Lung (tissue), 11 donors: ENCODE measurements at regions not wholly inside any gene's neighbourhood (a gene's known extent, or its start where the extent isn't known, plus 50 kb on each side); places are given as distances from the start of the nearest gene placed in this dataset.

Experiments
- ATAC-seq: fragments of 200-7000 bp; cut with Tn5 transposase; one replicate; pipeline ENCODE4 v1.9.1; 2020; ENCODE audit warnings: moderate number of reproducible peaks; ENCODE audit not compliant: insufficient read depth, low FRiP score
- DNase-seq, 3 donors: peaks; one replicate each; pipeline ENCODE4 v3.0.0-alpha.2; 2013 to 2017
- H3K27ac ChIP-seq, 2 donors: one replicate each; pipeline ENCODE4 v1.5.1; 2013; ENCODE audit warnings: mild to moderate bottlenecking in 2 of 2, moderate library complexity in 2 of 2, control low read depth in 1 of 2, inconsistent platforms in 1 of 2, low read depth in 1 of 2, low read length in 1 of 2
- H3K27me3 ChIP-seq, 3 donors: one replicate each; pipeline ENCODE4 v1.5.1; 2013; ENCODE audit warnings: low read length in 2 of 3; ENCODE audit not compliant: control insufficient read depth in 3 of 3, insufficient read depth in 3 of 3
- H3K36me3 ChIP-seq, 4 donors: one replicate each; pipeline ENCODE4 v1.5.1; 2013; ENCODE audit warnings: low read length in 4 of 4, mild to moderate bottlenecking in 1 of 4, moderate library complexity in 1 of 4; ENCODE audit not compliant: control insufficient read depth in 4 of 4, insufficient read depth in 4 of 4
- H3K4me1 ChIP-seq, 5 donors: one replicate each; pipeline ENCODE4 v1.5.1; 2013; ENCODE audit warnings: low read length in 5 of 5, mild to moderate bottlenecking in 2 of 5, moderate library complexity in 1 of 5; ENCODE audit not compliant: control insufficient read depth in 5 of 5, insufficient read depth in 5 of 5
- H3K4me3 ChIP-seq: one replicate; pipeline ENCODE4 v1.5.1; 2013; ENCODE audit warnings: mild to moderate bottlenecking, control low read depth, moderate library complexity
- H3K9ac ChIP-seq, 2 donors: one replicate each; pipeline ENCODE4 v1.5.1; 2013; ENCODE audit warnings: low read length in 2 of 2, control low read depth in 1 of 2; ENCODE audit not compliant: insufficient read depth in 1 of 2
- H3K9me3 ChIP-seq, 4 donors: one replicate each; pipeline ENCODE4 v1.5.1; 2013; ENCODE audit warnings: low read length in 3 of 4, mild to moderate bottlenecking in 1 of 4, moderate library complexity in 1 of 4; ENCODE audit not compliant: control insufficient read depth in 4 of 4, insufficient read depth in 3 of 4
- WGBS, 2 donors: extraction: QIAGEN DNeasy Blood & Tissue Kit; methylation state at CpG; one replicate each; pipeline ENCODE4 v1.1.7; 2013; 5-methylcytosine and 5-hydroxymethylcytosine counted together
- TF ChIP-seq, protein P1 (sequence below): IDR thresholded peaks from 2 replicates; pipeline ENCODE4 v1.5.1; 2012; ENCODE audit warnings: mild to moderate bottlenecking; ENCODE audit errors: control extremely low read depth, extremely low read depth
- donor health status: control.
- donor health status: control.
- donor health status: Bipolar disorder and iron deficiency.
- donor health status: healthy.
- donor health status: DM: yes; HTN: yes; CAD: no.

DNA sequence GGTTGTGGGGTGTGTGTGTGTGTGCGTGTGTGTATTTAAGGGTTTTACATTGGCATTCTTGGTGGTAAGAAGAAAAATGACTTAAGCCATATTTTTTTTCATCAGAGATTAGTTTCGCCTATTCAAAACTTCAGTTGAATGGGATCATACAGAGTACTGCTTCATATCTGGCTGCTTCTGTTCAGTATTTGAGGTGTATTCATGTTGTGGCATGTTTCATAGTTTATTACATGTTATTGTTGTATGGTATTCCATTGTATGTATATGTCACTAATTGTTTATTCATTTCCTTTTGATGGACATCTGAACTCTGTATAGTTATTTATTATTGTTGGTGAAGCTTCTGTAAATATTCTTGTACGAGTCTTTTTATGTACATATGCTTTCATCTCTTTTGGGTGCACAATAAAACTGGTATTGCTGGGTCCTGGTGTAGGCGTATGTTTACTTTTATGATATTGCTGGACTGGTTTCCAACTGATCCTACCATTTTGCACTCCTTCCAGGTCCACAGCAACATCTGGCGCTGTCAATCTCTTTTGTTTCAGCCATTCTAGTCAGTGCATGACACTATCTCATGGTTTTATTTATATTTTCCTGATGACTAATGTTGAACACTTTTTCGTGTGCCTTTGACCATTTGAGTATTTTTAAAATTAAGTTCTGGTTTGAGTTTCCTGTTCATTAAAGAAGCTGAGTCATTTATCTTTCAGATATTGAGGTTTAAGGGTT lies 77.4 kb upstream of the MAF start:
- DNase-seq (no peak), ATAC-seq (no peak)
- Histone ChIP-seq H3K27me3 (no peaks in the 10 kb centered on the region), H3K4me3 (no peak overlapping the region), H3K4me1 (peaks cover 0 to 10% (median 0%) of the 10 kb centered on the region in 5 donors), H3K36me3 (no peaks in the 10 kb centered on the region), H3K27ac (no peak overlapping the region), H3K9me3 (peaks cover 0 to 1% (median 0%) of the 10 kb centered on the region in 4 donors), H3K9ac (no peak overlapping the region)
- TF ChIP-seq, protein P1, sequence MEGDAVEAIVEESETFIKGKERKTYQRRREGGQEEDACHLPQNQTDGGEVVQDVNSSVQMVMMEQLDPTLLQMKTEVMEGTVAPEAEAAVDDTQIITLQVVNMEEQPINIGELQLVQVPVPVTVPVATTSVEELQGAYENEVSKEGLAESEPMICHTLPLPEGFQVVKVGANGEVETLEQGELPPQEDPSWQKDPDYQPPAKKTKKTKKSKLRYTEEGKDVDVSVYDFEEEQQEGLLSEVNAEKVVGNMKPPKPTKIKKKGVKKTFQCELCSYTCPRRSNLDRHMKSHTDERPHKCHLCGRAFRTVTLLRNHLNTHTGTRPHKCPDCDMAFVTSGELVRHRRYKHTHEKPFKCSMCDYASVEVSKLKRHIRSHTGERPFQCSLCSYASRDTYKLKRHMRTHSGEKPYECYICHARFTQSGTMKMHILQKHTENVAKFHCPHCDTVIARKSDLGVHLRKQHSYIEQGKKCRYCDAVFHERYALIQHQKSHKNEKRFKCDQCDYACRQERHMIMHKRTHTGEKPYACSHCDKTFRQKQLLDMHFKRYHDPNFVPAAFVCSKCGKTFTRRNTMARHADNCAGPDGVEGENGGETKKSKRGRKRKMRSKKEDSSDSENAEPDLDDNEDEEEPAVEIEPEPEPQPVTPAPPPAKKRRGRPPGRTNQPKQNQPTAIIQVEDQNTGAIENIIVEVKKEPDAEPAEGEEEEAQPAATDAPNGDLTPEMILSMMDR, result no peak
- WGBS, 2 donors, result 74 to 81% methylated on average over 6 of the region's 6 CpGs

DNA sequence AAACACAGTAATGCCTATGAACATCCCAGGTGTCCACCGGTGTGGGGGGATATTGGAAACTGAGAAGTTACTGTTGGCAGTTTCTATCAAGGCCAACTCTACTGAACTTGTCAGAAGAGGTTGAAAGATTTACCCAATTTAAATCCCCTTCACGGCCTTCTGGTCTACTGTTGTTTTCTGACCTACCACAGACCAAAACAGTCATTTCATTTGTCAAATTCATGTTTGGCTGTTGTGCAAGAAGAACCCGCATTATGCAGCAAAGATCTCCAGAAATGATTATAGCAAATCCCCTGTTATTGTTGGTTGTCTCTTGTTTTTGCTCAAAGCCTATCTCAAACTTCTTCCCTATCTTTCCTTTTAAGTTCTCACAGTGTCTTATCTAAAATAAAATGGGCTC lies 73.1 kb upstream of the MAF start:
- peak in 2 of 3 donors; percentile 37 to 64 for DNase-seq
- H3K4me1 ChIP-seq, result peaks cover 0 to 10% (median 0%) of the 10 kb centered on the region in 5 donors
- no peak for ATAC-seq
- H3K27me3 ChIP-seq, result no peaks in the 10 kb centered on the region
- TF ChIP-seq, protein P1, result no peak
- no peak overlapping the region for H3K9ac ChIP-seq
- H3K27ac ChIP-seq, result no peak overlapping the region
- H3K9me3 ChIP-seq, result peaks cover 0 to 4% (median 0%) of the 10 kb centered on the region in 4 donors
- H3K36me3 ChIP-seq, result no peaks in the 10 kb centered on the region
- 80 to 81% methylated on average over 3 of the region's 3 CpGs for WGBS, 2 donors
- H3K4me3 ChIP-seq, result no peak overlapping the region

DNA sequence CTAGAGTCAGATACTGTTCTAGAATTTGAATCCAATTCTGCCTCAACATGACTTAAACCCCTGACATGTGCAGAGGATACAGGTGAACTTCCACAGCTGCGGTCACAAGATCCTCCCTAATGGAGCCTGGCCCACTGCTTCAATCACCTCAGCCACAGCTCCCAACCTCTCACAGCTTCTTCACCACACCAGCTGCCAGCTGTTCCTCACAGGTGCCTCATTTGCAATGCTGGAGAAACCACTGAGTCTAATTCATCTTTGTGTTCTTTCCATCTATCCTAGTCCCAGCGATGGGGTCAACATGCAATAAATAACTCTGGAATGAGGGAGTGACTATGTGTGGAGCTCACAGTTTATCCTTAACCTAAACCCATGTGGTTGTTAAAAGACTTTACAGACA lies 72.0 kb upstream of the MAF start:
- no peak for ATAC-seq
- DNase-seq, result no peak

More for the DNA sequence above, 72.0 kb upstream of the MAF start:
- Histone ChIP-seq H3K4me1 (peaks cover 0 to 10% (median 0%) of the 10 kb centered on the region in 5 donors), H3K9ac (no peak overlapping the region), H3K27me3 (no peaks in the 10 kb centered on the region), H3K4me3 (no peak overlapping the region), H3K36me3 (no peaks in the 10 kb centered on the region), H3K9me3 (peaks cover 0 to 3% (median 0%) of the 10 kb centered on the region in 4 donors), H3K27ac (no peak overlapping the region)
- TF ChIP-seq, protein P1, result no peak
- 91 to 94% methylated on average over 2 of the region's 2 CpGs for WGBS, 2 donors
